ENCODE measurements at regions not wholly inside any gene's neighbourhood (a gene's known extent, or its start where the extent isn't known, plus 50 kb on each side); places are given as distances from the start of the nearest gene placed in this dataset.

GRCh38 chr6:82078286-82078908, 169.1 kb downstream of the IBTK start:
- no peak for TF ChIP-seq CTCF (IDR thresholded peaks at IDR 0.05; ENCODE audit: low read depth, low read length)
- TF ChIP-seq EZH2phosphoT487 (IDR thresholded peaks at IDR 0.05; ENCODE audit: low read depth), result no peak
